Suppressor macrophage treated with lipopolysaccharide for 1 hour (primary cell): ENCODE measurements at regions not wholly inside any gene's neighbourhood (a gene's known extent, or its start where the extent isn't known, plus 50 kb on each side); places are given as distances from the start of the nearest gene placed in this dataset.

Source experiments
- DNase-seq, 3 donors: peaks; one replicate each; pipeline ENCODE4 v3.0.0-alpha.2; 2020 to 2022

GRCh38 chr5:62695274-62695673 lies 116.7 kb downstream of the LRRC70 start:
- DNase-seq: no peak

- no peak for DNase-seq
These were observed 114.5 kb downstream of the LRRC70 start for GRCh38 chr5:62692946-62693713.

DNA sequence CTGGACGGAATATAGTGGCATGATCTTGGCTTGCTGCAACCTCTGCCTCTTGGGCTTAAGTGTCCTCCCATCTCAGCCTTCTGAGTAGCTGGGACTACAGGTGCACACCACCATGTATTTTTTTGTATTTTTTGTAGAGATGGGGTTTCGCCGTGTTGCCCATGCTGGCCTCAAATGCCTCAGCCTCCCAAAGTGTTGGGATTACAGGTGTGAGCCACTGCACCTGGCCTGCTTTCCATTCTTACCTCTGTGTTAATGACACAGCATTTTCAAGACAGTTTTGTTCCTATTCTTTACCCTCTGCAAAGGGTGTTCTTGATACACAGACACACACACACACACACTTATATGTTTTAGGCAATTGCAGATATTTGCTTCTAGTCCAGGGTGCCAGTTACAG lies 113.3 kb downstream of the LRRC70 start:
- no peak for DNase-seq

GRCh38 chr5:62690421-62690820 lies 111.8 kb downstream of the LRRC70 start:
- no peak for DNase-seq

DNA sequence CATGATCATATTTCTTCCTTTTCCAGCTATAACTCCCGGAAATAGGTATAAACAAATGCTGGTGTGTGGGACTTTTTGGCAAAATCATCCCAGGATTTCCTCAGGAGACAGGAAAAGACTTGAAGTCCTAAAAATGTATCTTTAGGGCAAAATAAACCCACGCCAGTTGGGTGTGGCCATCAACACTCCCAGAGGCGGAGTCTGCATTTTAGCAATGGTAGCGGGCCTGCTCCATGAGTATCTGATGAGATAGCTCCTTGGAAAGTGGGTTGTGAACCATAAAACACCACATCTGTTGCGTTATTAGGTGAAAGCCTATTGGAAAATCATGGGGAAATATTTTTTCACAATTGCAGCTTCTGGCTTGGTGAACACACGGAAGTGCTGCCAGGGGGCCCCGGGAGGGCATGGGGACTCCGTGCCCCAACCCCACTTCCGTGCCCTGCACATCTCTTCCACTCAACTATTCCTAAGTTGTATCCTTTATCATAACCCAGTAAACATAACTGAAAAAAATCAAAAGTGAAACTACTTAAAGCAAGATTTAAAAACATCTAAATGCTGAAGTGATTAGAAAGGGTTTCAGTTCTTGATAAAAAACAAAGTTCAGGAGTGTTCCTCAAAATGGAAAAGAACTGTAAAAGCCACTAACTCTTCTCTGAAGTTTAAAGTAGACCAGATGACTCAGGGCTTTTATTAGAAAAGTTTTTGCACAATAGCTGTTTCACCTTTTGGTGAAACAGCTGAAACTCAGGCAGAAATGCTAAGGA lies 111.2 kb downstream of the LRRC70 start:
- peak; percentile 20 to 49 (median 43) for DNase-seq

GRCh38 chr5:62686692-62687091 lies 108.1 kb downstream of the LRRC70 start:
- no peak for DNase-seq

- DNase-seq: no peak
These were observed 106.6 kb downstream of the LRRC70 start for GRCh38 chr5:62685221-62685620.

DNA sequence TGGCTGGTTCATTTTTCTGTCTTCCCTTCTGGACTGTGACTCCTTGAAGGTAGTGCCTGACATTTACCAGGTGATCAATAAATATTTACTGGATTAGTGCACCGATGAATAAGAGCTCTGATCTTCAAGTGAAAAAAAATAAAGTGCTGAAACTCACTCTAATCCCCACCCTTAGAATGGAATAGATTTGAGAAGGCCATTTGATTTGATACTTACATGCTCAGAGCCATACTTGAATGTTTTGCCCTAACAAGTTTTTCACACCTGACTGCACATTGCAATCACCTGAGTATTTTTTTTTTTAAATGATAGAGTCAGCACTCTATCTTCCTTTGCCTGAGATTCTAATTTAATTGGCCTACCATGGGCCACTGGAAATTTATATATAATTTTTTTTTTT lies 105.7 kb downstream of the LRRC70 start:
- no peak for DNase-seq

DNA sequence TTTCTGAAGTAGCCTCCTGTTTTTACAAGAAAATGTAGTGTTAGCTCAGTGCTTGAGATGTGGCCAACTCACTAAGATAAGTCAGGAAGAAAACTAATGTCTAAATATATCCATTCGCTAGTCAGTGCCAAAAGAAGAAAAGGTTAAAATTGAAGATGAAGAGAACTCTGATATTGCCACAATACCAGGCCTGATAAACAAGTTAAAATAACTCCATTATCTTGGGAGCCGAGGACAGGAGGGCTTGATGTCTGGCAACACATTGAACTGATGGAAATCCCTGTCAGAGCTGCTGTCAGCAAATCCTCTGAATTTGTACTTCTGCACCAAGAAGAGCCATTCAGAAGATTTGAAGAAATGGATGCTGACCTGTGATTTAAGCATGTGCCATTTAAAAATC lies 103.4 kb downstream of the LRRC70 start:
- no peak for DNase-seq

- no peak for DNase-seq
These were observed 102.7 kb downstream of the LRRC70 start for GRCh38 chr5:62681117-62681850.

DNA sequence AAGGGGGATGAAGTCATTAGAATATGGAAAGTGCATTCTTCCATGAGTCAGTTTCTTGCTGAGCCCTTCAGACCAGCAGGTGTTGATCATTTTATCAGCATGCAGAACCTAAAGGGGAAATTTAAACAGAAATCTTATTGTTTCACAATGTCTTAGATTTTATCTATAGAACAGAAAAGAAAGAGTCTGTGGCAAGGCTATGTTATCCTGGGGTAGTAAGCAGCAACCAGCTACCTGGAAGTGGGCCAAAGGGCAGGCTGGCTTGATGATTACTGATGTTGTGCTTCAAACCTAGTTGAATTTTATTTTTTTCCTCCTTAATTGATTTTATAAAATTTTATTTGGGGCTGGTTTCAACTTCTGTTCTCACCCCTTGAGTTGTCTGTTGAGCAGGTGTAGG lies 101.5 kb downstream of the LRRC70 start:
- no peak for DNase-seq
